ENCODE measurements at regions not wholly inside any gene's neighbourhood (a gene's known extent, or its start where the extent isn't known, plus 50 kb on each side); places are given as distances from the start of the nearest gene placed in this dataset.

- Histone ChIP-seq H3K27ac (ENCODE audit: control insufficient read depth, insufficient read depth, low read length) (no peak overlapping the region), H3K4me2 (ENCODE audit: control insufficient read depth, extremely low read depth, insufficient read depth, low read depth, low read length) (no peak overlapping the region), H2AFZ (ENCODE audit: control insufficient read depth, low read length) (no peak overlapping the region), H3K36me3 (ENCODE audit: control insufficient read depth in 2 of 2, extremely low read depth in 1 of 2, insufficient read depth in 2 of 2, low read length in 2 of 2) (no peaks in the 10 kb centered on the region), H4K20me1 (ENCODE audit: control insufficient read depth, extremely low read depth, insufficient read depth, low read length) (no peaks in the 10 kb centered on the region), H3K4me3 (ENCODE audit: control insufficient read depth in 2 of 3, extremely low read depth in 1 of 3, insufficient read depth in 2 of 3, low read depth in 1 of 3, low read length in 3 of 3) (no peak overlapping the region), H3K9me3 (ENCODE audit: control insufficient read depth, low read depth, low read length) (no peaks in the 10 kb centered on the region), H3K4me1 (ENCODE audit: control insufficient read depth, extremely low read depth, insufficient read depth, low read length) (no peaks in the 10 kb centered on the region), H3K9me1 (ENCODE audit: control insufficient read depth, extremely low read depth, insufficient read depth, low read length) (no peaks in the 10 kb centered on the region), H3K79me2 (ENCODE audit: control insufficient read depth, insufficient read depth, low read length) (no peaks in the 10 kb centered on the region), H3K9ac (ENCODE audit: control insufficient read depth, extremely low read depth, insufficient read depth, low read length) (no peak overlapping the region), H3K27me3 (ENCODE audit: control insufficient read depth, extremely low read depth, insufficient read depth, low read length) (no peaks in the 10 kb centered on the region)
- dilution Hi-C loops (cut with MboI; ENCODE audit: extremely low pct_ligation_motif_present, low sequenced_read_pairs), result no loop called here
- DNase-seq (ENCODE audit: low read depth, low spot score), result no peak
- TF ChIP-seq, protein P1, sequence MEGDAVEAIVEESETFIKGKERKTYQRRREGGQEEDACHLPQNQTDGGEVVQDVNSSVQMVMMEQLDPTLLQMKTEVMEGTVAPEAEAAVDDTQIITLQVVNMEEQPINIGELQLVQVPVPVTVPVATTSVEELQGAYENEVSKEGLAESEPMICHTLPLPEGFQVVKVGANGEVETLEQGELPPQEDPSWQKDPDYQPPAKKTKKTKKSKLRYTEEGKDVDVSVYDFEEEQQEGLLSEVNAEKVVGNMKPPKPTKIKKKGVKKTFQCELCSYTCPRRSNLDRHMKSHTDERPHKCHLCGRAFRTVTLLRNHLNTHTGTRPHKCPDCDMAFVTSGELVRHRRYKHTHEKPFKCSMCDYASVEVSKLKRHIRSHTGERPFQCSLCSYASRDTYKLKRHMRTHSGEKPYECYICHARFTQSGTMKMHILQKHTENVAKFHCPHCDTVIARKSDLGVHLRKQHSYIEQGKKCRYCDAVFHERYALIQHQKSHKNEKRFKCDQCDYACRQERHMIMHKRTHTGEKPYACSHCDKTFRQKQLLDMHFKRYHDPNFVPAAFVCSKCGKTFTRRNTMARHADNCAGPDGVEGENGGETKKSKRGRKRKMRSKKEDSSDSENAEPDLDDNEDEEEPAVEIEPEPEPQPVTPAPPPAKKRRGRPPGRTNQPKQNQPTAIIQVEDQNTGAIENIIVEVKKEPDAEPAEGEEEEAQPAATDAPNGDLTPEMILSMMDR (optimal IDR thresholded peaks at IDR 0.05 in 1 of 3, IDR thresholded peaks at IDR 0.05 in 1 of 3, conservative IDR thresholded peaks at IDR 0.05 in 1 of 3; ENCODE audit: extremely low read depth in 1 of 3, insufficient read depth in 2 of 3, low read length in 3 of 3), result no peak
- no peak for TF ChIP-seq EZH2 (IDR thresholded peaks at IDR 0.05; ENCODE audit: low read length)
- FAIRE-seq, result no peak
Observed at GRCh38 chr3:153752405-153753027, 368.7 kb upstream of the ARHGEF26 start.

DNA sequence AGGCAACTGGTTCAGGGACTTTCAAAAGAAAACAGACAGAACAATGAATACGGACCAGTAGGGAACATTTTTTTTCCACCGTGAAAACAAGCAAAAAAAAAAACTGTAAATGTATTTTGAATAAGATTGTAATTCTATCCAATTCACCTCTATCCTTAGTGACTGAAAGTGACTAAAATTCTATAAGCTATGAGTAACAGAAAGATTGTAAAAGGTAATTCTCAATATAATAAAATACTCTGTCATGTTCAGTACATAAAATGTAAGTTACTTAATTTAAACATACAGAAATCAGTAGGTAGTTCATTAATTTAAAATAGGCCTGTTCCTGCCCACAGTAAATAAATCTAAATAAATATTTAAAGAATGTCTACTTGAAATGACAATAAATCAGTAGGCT lies 368.2 kb upstream of the ARHGEF26 start:
- Histone ChIP-seq H3K4me1 (ENCODE audit: control insufficient read depth, extremely low read depth, insufficient read depth, low read length) (no peaks in the 10 kb centered on the region), H3K9me3 (ENCODE audit: control insufficient read depth, low read depth, low read length) (no peaks in the 10 kb centered on the region), H2AFZ (ENCODE audit: control insufficient read depth, low read length) (no peak overlapping the region), H3K27ac (ENCODE audit: control insufficient read depth, insufficient read depth, low read length) (no peak overlapping the region), H3K4me2 (ENCODE audit: control insufficient read depth, extremely low read depth, insufficient read depth, low read depth, low read length) (no peak overlapping the region), H3K4me3 (ENCODE audit: control insufficient read depth in 2 of 3, extremely low read depth in 1 of 3, insufficient read depth in 2 of 3, low read depth in 1 of 3, low read length in 3 of 3) (no peak overlapping the region), H3K36me3 (ENCODE audit: control insufficient read depth in 2 of 2, extremely low read depth in 1 of 2, insufficient read depth in 2 of 2, low read length in 2 of 2) (no peaks in the 10 kb centered on the region), H3K27me3 (ENCODE audit: control insufficient read depth, extremely low read depth, insufficient read depth, low read length) (no peaks in the 10 kb centered on the region), H3K9me1 (ENCODE audit: control insufficient read depth, extremely low read depth, insufficient read depth, low read length) (no peaks in the 10 kb centered on the region), H4K20me1 (ENCODE audit: control insufficient read depth, extremely low read depth, insufficient read depth, low read length) (no peaks in the 10 kb centered on the region), H3K9ac (ENCODE audit: control insufficient read depth, extremely low read depth, insufficient read depth, low read length) (no peak overlapping the region), H3K79me2 (ENCODE audit: control insufficient read depth, insufficient read depth, low read length) (no peaks in the 10 kb centered on the region)
- dilution Hi-C loops (cut with MboI; ENCODE audit: extremely low pct_ligation_motif_present, low sequenced_read_pairs), result no loop called here
- no peak for TF ChIP-seq EZH2 (IDR thresholded peaks at IDR 0.05; ENCODE audit: low read length)
- TF ChIP-seq, protein P1 (optimal IDR thresholded peaks at IDR 0.05 in 1 of 3, IDR thresholded peaks at IDR 0.05 in 1 of 3, conservative IDR thresholded peaks at IDR 0.05 in 1 of 3; ENCODE audit: extremely low read depth in 1 of 3, insufficient read depth in 2 of 3, low read length in 3 of 3), result no peak
- DNase-seq (ENCODE audit: low read depth, low spot score), result no peak
- no peak for FAIRE-seq
